Brain microvascular endothelial cell (primary cell): ENCODE measurements at regions not wholly inside any gene's neighbourhood (a gene's known extent, or its start where the extent isn't known, plus 50 kb on each side); places are given as distances from the start of the nearest gene placed in this dataset.
"Not testable (repeated sequence)": the region's sequence is repeated elsewhere in the genome, so short reads cannot be mapped to it uniquely, and the experiment has no call there.

Experiments
- DNase-seq: peaks from one replicate; pipeline ENCODE4 v3.0.0-alpha.2; 2020
- H3K27ac ChIP-seq: fragments of 250-450 bp; sonication (Bioruptor Pico); 2 replicates; pipeline ENCODE4 v1.5.1; 2020; ENCODE audit warnings: mild to moderate bottlenecking, moderate library complexity
- H3K27me3 ChIP-seq: fragments of 250-450 bp; sonication (Bioruptor Pico); replicated peaks from 2 replicates; pipeline ENCODE4 v1.5.1; 2020; ENCODE audit warnings: mild to moderate bottlenecking
- H3K36me3 ChIP-seq: fragments of 250-450 bp; sonication (Bioruptor Pico); replicated peaks from 2 replicates; pipeline ENCODE4 v1.5.1; 2020; ENCODE audit warnings: mild to moderate bottlenecking
- H3K4me3 ChIP-seq: 2 replicates; pipeline ENCODE4 v1.5.1; 2011; ENCODE audit warnings: low read depth, mild to moderate bottlenecking, control low read depth, low read length, moderate library complexity
- CTCF ChIP-seq: IDR thresholded peaks from 2 replicates; pipeline ENCODE4 v1.5.1; 2011; ENCODE audit warnings: low read depth, mild to moderate bottlenecking, moderate library complexity, low read length, control low read depth, inconsistent platforms; ENCODE audit errors: missing control alignments
- in situ Hi-C: cut with HindIII; loops from 2 replicates; pipeline ENCODE4 v1.10.0; 2017; ENCODE audit warnings: low sequenced_read_pairs, low pct_ligation_motif_present

DNA sequence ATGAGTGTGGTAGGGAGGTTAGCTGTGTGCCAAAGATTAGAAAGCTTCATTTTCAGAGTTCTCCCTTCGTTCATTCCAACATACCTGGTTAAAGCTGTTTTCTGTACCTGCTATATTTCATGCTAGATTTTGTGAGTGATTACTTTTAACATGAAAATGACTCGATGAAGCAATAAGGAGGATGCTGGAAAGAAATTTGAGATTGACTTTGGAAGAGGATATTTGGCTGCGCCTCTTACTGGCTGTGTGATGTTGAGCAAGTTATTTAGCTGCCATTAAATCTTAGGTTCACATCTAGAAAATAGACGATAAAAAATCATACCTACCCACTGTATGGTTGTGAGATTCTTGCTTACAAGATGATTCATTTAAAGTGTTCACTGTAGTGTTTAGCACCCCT is 288.7 kb downstream of the ZIC4 start:
- H3K36me3 ChIP-seq: no peaks in the 10 kb centered on the region
- in situ Hi-C loops: no loop called here
- DNase-seq: no peak

DNA sequence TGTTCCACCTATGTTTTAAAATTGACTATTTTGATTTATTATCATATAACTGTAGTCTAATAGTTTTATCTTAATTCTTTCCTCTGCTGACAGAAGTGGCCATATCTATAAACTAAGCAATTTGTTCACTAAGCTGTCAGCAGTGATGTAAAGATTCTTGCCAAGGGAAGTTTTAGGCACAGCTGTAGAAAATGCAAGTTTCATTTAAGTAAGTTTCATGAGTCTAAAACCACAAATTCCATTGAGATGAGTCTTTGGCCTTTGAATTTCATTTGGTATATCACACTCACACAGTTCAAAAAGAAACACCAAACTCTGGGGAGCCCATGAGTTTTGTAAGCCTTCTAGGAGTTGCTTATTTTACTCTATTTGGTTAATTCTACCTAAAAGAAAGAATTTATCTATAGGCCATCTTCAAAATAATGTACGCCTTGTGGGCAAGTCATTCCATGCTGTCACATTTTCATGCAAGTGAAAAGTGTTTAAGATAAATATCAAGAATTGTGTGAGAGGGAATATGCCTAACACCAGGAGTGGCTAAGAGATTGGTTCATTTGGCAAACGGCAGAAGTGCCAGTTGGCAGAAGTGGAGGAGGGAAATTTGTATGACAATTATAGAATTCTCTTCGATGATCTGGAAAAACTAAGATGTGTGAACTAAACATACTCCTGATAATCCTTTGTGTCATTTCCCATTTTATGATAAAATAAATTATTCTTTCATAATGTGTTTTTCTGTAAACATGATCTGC is 292.9 kb downstream of the ZIC4 start:
- Histone ChIP-seq H3K36me3 (no peaks in the 10 kb centered on the region), H3K4me3 (no peak overlapping the region), H3K27ac (peak overlapping the region; percentile 48), H3K27me3 (no peaks in the 10 kb centered on the region)
- no peak for TF ChIP-seq CTCF
- in situ Hi-C loops: no loop called here
- DNase-seq: peak; percentile 81

More for the DNA sequence above, 288.7 kb downstream of the ZIC4 start:
- TF ChIP-seq CTCF: no peak
- Histone ChIP-seq H3K4me3 (no peak overlapping the region), H3K27ac (no peak overlapping the region), H3K27me3 (no peaks in the 10 kb centered on the region)

DNA sequence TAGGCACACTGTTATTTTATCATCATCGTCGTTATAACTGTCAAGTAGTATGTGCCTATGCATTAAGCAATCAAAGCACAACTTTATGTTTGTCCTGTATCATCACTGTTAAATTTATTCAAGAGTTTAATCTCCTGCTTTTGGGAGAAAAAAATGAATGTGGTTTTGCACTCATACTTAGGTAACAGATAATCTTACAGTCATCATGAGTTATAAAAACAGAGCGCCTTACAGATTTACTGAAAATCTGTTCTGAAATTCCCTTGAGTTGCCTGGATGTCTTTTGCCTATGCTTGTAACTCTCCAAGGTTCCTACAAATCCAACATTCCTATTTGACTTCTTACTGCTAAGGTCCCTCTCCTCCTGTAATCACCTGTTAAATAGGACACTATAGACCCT is 307.3 kb downstream of the ZIC4 start:
- Histone ChIP-seq H3K36me3 (no peaks in the 10 kb centered on the region), H3K4me3 (no peak overlapping the region), H3K27me3 (no peaks in the 10 kb centered on the region), H3K27ac (no peak overlapping the region)
- TF ChIP-seq CTCF: no peak
- in situ Hi-C loops: no loop called here
- DNase-seq: no peak

DNA sequence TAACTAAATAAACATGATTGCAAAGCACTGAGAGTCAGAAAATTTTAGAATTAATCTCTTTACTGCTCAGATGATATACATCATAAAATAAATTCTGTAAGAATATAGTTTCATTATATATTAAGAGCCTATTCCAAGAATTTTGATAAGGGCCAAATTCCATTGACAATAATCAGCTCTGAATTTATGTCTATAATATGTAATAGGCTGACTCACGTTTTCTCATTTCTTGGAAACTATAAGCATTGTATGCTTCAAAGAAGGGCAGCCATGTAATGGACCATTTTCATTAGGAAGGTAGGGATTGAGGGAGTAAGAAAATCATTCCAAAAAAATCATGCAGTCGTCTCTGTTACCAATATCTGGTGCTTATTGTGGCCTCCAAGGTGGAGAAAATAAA is 315.9 kb downstream of the ZIC4 start:
- Histone ChIP-seq H3K27ac (no peak overlapping the region), H3K27me3 (no peaks in the 10 kb centered on the region), H3K4me3 (no peak overlapping the region), H3K36me3 (no peaks in the 10 kb centered on the region)
- in situ Hi-C loops: no loop called here
- TF ChIP-seq CTCF: no peak
- no peak for DNase-seq

GRCh38 chr3:147089286-147089685 is 317.1 kb downstream of the ZIC4 start:
- no peak for DNase-seq
- in situ Hi-C loops: no loop called here
- no peak for TF ChIP-seq CTCF
- Histone ChIP-seq H3K36me3 (no peaks in the 10 kb centered on the region), H3K27me3 (no peaks in the 10 kb centered on the region), H3K4me3 (no peak overlapping the region), H3K27ac (no peak overlapping the region)

- H3K36me3 ChIP-seq, DNase-seq, H3K27me3 ChIP-seq, H3K27ac ChIP-seq, in situ Hi-C loops, H3K4me3 ChIP-seq: not testable (repeated sequence)
Observed at GRCh38 chr3:147059500-147059899, 346.8 kb downstream of the ZIC4 start.
